ENCODE measurements at regions not wholly inside any gene's neighbourhood (a gene's known extent, or its start where the extent isn't known, plus 50 kb on each side); places are given as distances from the start of the nearest gene placed in this dataset.

GRCh38 chr4:164512124-164512523 lies 241.8 kb upstream of the SMIM31 start:
- no peak for ATAC-seq
- H3K4me3 Mint-ChIP-seq: no peak overlapping the region
- ChIA-PET POLR2A (no interaction called here), CTCF (no interaction called here)
- DNase-seq (ENCODE audit: low spot score): no peak
- H3K27ac Mint-ChIP-seq: no peak overlapping the region
- H3K36me3 Mint-ChIP-seq: no peaks in the 10 kb centered on the region
- peaks cover 2% of the 10 kb centered on the region; the same call in 1 of the 2 replicates for H3K9me3 Mint-ChIP-seq
- TF ChIP-seq ZNF532 (CRISPR knock-in tag; IDR thresholded peaks at IDR 0.05; ENCODE audit: borderline replicate concordance) (no peak), ZBTB21 (CRISPR knock-in tag; IDR thresholded peaks at IDR 0.05; ENCODE audit: borderline replicate concordance) (no peak), NFYB (CRISPR knock-in tag; conservative IDR thresholded peaks at IDR 0.05; ENCODE audit: low read depth) (no peak), AFF4 (CRISPR knock-in tag; IDR thresholded peaks at IDR 0.05; ENCODE audit: borderline replicate concordance) (no peak), ESRRA (CRISPR knock-in tag; IDR thresholded peaks at IDR 0.05; ENCODE audit: borderline replicate concordance) (no peak), E2F1 (CRISPR knock-in tag; IDR thresholded peaks at IDR 0.05) (no peak), ZNF219 (CRISPR knock-in tag; IDR thresholded peaks at IDR 0.05; ENCODE audit: borderline replicate concordance) (no peak), ATF6 (CRISPR knock-in tag; IDR thresholded peaks at IDR 0.05) (no peak), NR2C2 (CRISPR knock-in tag; IDR thresholded peaks at IDR 0.05) (no peak), ATF3 (CRISPR knock-in tag; conservative IDR thresholded peaks at IDR 0.05) (no peak), NR3C1 (CRISPR knock-in tag; conservative IDR thresholded peaks at IDR 0.05; ENCODE audit: low read depth) (no peak), CREB1 (CRISPR knock-in tag; IDR thresholded peaks at IDR 0.05) (no peak), KAT7 (CRISPR knock-in tag; IDR thresholded peaks at IDR 0.05; ENCODE audit: borderline replicate concordance) (no peak), TCF7 (CRISPR knock-in tag; IDR thresholded peaks at IDR 0.05; ENCODE audit: low read depth) (no peak), NR1H2 (CRISPR knock-in tag; IDR thresholded peaks at IDR 0.05) (no peak), SOX15 (CRISPR knock-in tag; IDR thresholded peaks at IDR 0.05) (no peak), ELF4 (CRISPR knock-in tag; IDR thresholded peaks at IDR 0.05; ENCODE audit: low read depth) (no peak), GRHL2 (CRISPR knock-in tag; IDR thresholded peaks at IDR 0.05; ENCODE audit: insufficient replicate concordance, severe bottlenecking) (no peak), USF2 (CRISPR knock-in tag; IDR thresholded peaks at IDR 0.05) (no peak)
- no peaks in the 10 kb centered on the region for H3K4me1 Mint-ChIP-seq
- H3K27me3 Mint-ChIP-seq (ENCODE audit: low read depth): no peaks in the 10 kb centered on the region

All from WTC11 (cell line).